ENCODE measurements at regions not wholly inside any gene's neighbourhood (a gene's known extent, or its start where the extent isn't known, plus 50 kb on each side); places are given as distances from the start of the nearest gene placed in this dataset.
A peak's percentile ranks its signal among the peaks of the same experiment; 100 is the strongest.

DNA sequence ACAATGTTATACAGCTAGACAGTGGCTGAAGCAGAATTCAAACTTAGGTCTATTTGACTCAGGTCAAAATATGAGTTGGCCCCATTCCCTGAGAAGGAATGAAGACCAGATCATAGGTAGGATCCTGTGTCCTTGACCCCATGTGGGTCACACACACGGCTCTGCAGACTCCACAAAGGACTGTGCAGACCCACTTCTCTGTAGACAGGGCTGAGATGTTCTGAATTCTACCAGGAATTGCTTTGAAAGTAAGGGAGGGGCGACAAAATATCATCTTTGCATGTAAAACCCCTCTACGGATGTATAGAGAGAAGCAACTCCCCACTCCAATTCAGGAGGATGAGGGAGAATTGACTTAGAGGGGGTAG is 62.3 kb upstream of the CTIF start:
- Histone ChIP-seq H3K27ac (ENCODE audit: low read depth, low read length) (no peak overlapping the region), H3K4me1 (ENCODE audit: control insufficient read depth, insufficient read depth, low read length) (no peaks in the 10 kb centered on the region), H3K27me3 (ENCODE audit: control insufficient read depth, insufficient read depth, low read length, poor library complexity, severe bottlenecking) (no peaks in the 10 kb centered on the region), H3K36me3 (ENCODE audit: control insufficient read depth, insufficient read depth, low read length) (no peaks in the 10 kb centered on the region), H3K9me3 (ENCODE audit: control insufficient read depth, low read length) (peaks cover 8% of the 10 kb centered on the region), H3K4me3 (ENCODE audit: low read length) (no peak overlapping the region), H3K9ac (ENCODE audit: extremely low read depth, low read length, poor library complexity, severe bottlenecking) (no peak overlapping the region)
- H3K9me3 Mint-ChIP-seq, result peaks cover 12% of the 10 kb centered on the region
- DNase-seq, result no peak
- H3K4me1 Mint-ChIP-seq, result peaks cover 8% of the 10 kb centered on the region
- H3K36me3 Mint-ChIP-seq (ENCODE audit: low read depth), result no peaks in the 10 kb centered on the region
- TF ChIP-seq, protein P1, sequence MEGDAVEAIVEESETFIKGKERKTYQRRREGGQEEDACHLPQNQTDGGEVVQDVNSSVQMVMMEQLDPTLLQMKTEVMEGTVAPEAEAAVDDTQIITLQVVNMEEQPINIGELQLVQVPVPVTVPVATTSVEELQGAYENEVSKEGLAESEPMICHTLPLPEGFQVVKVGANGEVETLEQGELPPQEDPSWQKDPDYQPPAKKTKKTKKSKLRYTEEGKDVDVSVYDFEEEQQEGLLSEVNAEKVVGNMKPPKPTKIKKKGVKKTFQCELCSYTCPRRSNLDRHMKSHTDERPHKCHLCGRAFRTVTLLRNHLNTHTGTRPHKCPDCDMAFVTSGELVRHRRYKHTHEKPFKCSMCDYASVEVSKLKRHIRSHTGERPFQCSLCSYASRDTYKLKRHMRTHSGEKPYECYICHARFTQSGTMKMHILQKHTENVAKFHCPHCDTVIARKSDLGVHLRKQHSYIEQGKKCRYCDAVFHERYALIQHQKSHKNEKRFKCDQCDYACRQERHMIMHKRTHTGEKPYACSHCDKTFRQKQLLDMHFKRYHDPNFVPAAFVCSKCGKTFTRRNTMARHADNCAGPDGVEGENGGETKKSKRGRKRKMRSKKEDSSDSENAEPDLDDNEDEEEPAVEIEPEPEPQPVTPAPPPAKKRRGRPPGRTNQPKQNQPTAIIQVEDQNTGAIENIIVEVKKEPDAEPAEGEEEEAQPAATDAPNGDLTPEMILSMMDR (conservative IDR thresholded peaks at IDR 0.05), result no peak
- WGBS, 2 experiments (ENCODE audit: insufficient coverage in 1 of 2, insufficient read length in 1 of 2), result 89 to 94% methylated on average over 3 of the region's 3 CpGs
- H3K4me3 Mint-ChIP-seq, result no peak overlapping the region
- no peak overlapping the region for H3K27ac Mint-ChIP-seq
- H3K27me3 Mint-ChIP-seq (ENCODE audit: insufficient read depth), result peaks cover 13% of the 10 kb centered on the region

DNA sequence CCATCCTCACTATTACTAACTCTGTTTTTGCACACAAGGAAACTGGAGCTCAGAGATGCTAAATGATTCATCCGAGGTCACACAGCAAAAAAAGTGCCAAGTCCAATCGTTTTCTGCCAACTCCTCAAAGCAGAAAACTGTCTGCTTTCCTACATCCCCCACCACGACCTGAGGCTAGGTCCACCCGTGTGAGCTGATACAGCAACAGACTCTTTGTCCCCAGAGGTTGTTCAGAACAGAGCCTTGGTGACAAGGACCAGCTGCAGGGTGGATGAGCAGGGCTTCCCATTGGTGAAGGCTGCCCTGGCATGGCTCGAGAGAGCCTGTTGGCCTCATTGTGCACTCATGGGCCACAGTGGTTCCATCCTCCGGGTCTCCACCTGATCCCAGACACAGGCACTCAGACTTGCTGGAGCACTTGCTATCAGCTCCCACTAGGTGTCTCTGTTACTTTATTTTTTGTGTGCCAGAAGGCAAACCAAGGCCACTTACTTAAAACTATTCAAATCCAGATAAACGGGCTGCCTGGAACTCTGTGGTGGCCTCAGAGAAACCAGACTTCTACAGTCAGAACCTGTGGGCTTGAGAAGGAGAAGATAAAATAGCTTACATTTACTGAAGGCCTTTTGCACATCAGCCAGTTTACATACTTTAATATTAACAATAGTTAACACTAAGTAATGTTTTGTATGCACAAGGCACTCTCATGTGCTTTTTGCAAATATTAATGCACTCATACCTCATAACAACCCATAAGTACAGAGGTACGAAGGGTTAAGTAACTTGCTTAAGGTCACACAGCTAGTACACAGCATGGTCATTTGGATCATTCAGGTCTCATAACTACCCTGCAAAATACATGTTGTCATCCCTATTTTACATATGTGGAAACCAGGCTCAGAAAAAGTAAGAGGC is 62.9 kb upstream of the CTIF start:
- no peak overlapping the region for H3K9ac ChIP-seq (ENCODE audit: extremely low read depth, low read length, poor library complexity, severe bottlenecking)
- H3K9me3 ChIP-seq (ENCODE audit: control insufficient read depth, low read length), result peaks cover 8% of the 10 kb centered on the region
- H3K4me3 ChIP-seq (ENCODE audit: low read length), result no peak overlapping the region
- H3K36me3 ChIP-seq (ENCODE audit: control insufficient read depth, insufficient read depth, low read length), result no peaks in the 10 kb centered on the region
- Mint-ChIP-seq H3K27me3 (ENCODE audit: insufficient read depth) (peaks cover 17% of the 10 kb centered on the region), H3K9me3 (peaks cover 12% of the 10 kb centered on the region), H3K4me3 (no peak overlapping the region), H3K27ac (no peak overlapping the region), H3K36me3 (ENCODE audit: low read depth) (no peaks in the 10 kb centered on the region), H3K4me1 (peaks cover 8% of the 10 kb centered on the region)
- TF ChIP-seq, protein P1 (conservative IDR thresholded peaks at IDR 0.05), result peak; percentile 93
- H3K27ac ChIP-seq (ENCODE audit: low read depth, low read length), result no peak overlapping the region
- no peaks in the 10 kb centered on the region for H3K27me3 ChIP-seq (ENCODE audit: control insufficient read depth, insufficient read depth, low read length, poor library complexity, severe bottlenecking)
- peak; percentile 89 for DNase-seq
- H3K4me1 ChIP-seq (ENCODE audit: control insufficient read depth, insufficient read depth, low read length), result no peaks in the 10 kb centered on the region
- 50 to 54% methylated on average over 5 to 8 of the region's 8 CpGs for WGBS, 2 experiments (ENCODE audit: insufficient coverage in 1 of 2, insufficient read length in 1 of 2)

DNA sequence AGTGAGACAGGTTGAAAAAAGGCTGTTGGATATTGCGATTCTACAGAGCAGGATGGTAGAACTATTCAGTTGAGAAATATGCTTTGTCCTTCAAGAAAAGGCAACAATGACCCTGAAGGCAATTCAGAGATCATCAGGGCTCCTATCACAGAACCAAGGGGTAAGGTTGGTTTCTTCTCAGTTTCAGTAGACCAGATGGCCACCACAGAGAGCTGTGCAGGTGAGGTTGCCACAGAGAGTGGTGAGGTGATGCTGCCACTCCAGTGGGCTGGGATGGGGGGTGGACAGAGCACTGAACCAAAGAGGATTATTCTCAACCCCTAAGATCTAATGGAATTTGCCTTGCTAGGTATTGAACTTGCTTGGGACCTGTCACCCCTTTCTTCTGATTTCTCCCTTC is 64.6 kb upstream of the ZBTB7C start:
- 88 to 93% methylated on average over 1 of the region's 1 CpG for WGBS, 2 experiments (ENCODE audit: insufficient coverage in 1 of 2, insufficient read length in 1 of 2)
- Mint-ChIP-seq H3K36me3 (ENCODE audit: low read depth) (no peaks in the 10 kb centered on the region), H3K4me1 (peaks cover 8% of the 10 kb centered on the region), H3K4me3 (no peak overlapping the region), H3K27me3 (ENCODE audit: insufficient read depth) (peaks cover 17% of the 10 kb centered on the region), H3K27ac (no peak overlapping the region), H3K9me3 (peaks cover 12% of the 10 kb centered on the region)
- H3K27me3 ChIP-seq (ENCODE audit: control insufficient read depth, insufficient read depth, low read length, poor library complexity, severe bottlenecking), result no peaks in the 10 kb centered on the region
- no peaks in the 10 kb centered on the region for H3K4me1 ChIP-seq (ENCODE audit: control insufficient read depth, insufficient read depth, low read length)
- peaks cover 8% of the 10 kb centered on the region for H3K9me3 ChIP-seq (ENCODE audit: control insufficient read depth, low read length)
- DNase-seq, result no peak
- no peak overlapping the region for H3K4me3 ChIP-seq (ENCODE audit: low read length)
- H3K36me3 ChIP-seq (ENCODE audit: control insufficient read depth, insufficient read depth, low read length), result no peaks in the 10 kb centered on the region
- no peak overlapping the region for H3K27ac ChIP-seq (ENCODE audit: low read depth, low read length)
- H3K9ac ChIP-seq (ENCODE audit: extremely low read depth, low read length, poor library complexity, severe bottlenecking), result no peak overlapping the region
- TF ChIP-seq, protein P1 (conservative IDR thresholded peaks at IDR 0.05), result no peak

Measured in endodermal cell (in vitro differentiated cells).